ENCODE measurements at regions not wholly inside any gene's neighbourhood (a gene's known extent, or its start where the extent isn't known, plus 50 kb on each side); places are given as distances from the start of the nearest gene placed in this dataset.

DNA sequence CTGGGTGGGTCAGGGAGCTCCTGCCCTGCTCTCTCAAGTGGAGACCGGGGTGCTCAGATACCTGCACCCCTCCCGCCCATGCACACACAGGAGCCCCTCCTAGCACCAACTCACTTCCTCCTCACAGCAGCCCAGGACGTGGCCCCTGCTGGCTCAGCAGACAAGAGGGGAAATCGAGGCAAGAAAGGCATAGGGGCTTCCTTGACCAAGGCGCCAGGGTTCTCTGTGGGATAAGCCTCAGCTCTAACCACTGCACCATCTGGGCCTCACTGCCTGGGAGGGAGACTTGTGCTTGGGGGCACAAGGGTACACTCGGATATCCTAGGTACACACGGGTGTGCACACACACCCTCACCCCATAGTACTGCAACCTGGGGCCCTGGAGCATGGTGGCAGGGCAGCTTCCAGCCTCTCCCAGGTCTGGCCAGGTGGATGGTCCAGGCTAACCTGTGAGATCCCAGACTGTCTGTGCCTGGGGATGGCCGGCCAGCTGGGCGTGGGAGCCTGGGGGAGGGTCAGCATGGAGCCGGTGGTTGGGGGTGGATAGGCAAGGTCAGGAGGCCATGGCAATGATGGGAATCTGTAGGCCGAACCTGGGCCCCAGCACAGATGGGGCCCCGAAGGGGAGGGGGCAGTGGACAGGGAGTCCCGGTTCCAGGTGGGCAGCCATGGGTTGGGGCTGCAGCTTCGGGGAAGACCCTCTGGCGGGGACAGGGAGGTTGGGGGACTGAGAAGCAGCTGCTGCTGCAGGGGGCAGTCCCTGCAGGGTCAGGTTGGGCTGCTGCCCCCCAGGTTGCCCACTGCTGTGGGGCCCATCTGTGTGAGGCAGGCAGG lies 312.4 kb downstream of the TMEM121 start:
- no peaks in the 10 kb centered on the region for H3K27me3 ChIP-seq (ENCODE audit: control insufficient read depth in 1 of 2, insufficient read depth in 2 of 2, low read length in 1 of 2)
- intact Hi-C loops (cut with DNase I): no loop called here
- ATAC-seq (ENCODE audit: low FRiP score) (no peak), DNase-seq (peak in 1 of 2 donors; percentile 68)
- no peaks in the 10 kb centered on the region for H3K9me3 ChIP-seq (ENCODE audit: control insufficient read depth, low read length)
- no peaks in the 10 kb centered on the region for H3K36me3 ChIP-seq (ENCODE audit: control insufficient read depth in 1 of 2, insufficient read depth in 2 of 2, low read length in 1 of 2)
- WGBS, 2 donors: 81 to 89% methylated on average over 15 of the region's 15 CpGs
- H3K4me3 ChIP-seq (ENCODE audit: low read length in 2 of 2): no peak overlapping the region
- no peak overlapping the region for H3K27ac ChIP-seq (ENCODE audit: low read depth in 1 of 2, low read length in 2 of 2)
- H3K4me1 ChIP-seq (ENCODE audit: control insufficient read depth in 1 of 2, insufficient read depth in 2 of 2, low read length in 2 of 2): no peaks in the 10 kb centered on the region

DNA sequence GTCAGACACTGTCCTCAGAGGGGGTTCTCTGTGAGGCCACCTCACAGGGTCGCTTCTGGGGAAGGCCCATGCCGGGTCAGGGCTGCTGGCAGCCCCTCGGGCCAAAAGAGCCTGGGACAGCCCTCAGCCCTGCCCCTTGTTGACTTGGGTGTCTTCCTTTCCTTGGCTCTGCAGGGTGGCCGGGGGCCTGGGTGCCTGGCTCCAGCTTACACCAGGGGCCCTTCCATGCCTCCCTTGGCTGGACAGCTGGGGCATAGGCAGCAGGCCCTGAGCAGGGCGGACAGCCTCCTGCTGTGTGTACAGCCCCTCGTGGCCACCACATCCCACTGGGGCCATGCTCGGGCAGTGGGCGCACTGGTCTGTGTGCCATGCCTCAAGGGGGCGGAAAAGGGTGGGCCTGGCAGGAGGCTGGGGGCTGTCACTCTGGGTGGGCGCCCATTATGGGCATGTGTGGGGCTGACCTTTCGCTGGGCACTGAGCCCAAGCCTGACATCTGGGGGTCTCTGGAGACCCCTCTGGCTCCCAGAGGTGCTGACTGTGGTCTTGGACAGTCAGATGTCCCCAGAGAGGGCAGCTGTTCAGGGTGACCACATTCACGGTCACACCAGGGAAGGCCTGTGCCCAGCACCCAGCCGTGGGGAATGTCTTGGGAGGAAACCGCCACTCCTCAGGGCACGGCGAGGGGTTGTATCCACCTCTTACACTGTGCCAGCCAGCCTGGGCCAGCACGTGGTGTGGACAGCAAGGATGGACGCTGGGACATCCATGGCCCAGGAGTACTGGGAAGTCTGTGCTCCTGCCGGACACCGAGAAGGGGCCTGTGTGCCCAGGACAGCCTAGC lies 313.3 kb downstream of the TMEM121 start:
- 87 to 91% methylated on average over 18 to 20 of the region's 20 CpGs for WGBS, 2 donors
- ATAC-seq (ENCODE audit: low FRiP score) (no peak), DNase-seq (no peak)
- Histone ChIP-seq H3K9me3 (ENCODE audit: control insufficient read depth, low read length) (no peaks in the 10 kb centered on the region), H3K36me3 (ENCODE audit: control insufficient read depth in 1 of 2, insufficient read depth in 2 of 2, low read length in 1 of 2) (no peaks in the 10 kb centered on the region), H3K4me3 (ENCODE audit: low read length in 2 of 2) (no peak overlapping the region), H3K27ac (ENCODE audit: low read depth in 1 of 2, low read length in 2 of 2) (no peak overlapping the region), H3K4me1 (ENCODE audit: control insufficient read depth in 1 of 2, insufficient read depth in 2 of 2, low read length in 2 of 2) (no peaks in the 10 kb centered on the region), H3K27me3 (ENCODE audit: control insufficient read depth in 1 of 2, insufficient read depth in 2 of 2, low read length in 1 of 2) (no peaks in the 10 kb centered on the region)
- intact Hi-C loops (cut with DNase I): no loop called here

DNA sequence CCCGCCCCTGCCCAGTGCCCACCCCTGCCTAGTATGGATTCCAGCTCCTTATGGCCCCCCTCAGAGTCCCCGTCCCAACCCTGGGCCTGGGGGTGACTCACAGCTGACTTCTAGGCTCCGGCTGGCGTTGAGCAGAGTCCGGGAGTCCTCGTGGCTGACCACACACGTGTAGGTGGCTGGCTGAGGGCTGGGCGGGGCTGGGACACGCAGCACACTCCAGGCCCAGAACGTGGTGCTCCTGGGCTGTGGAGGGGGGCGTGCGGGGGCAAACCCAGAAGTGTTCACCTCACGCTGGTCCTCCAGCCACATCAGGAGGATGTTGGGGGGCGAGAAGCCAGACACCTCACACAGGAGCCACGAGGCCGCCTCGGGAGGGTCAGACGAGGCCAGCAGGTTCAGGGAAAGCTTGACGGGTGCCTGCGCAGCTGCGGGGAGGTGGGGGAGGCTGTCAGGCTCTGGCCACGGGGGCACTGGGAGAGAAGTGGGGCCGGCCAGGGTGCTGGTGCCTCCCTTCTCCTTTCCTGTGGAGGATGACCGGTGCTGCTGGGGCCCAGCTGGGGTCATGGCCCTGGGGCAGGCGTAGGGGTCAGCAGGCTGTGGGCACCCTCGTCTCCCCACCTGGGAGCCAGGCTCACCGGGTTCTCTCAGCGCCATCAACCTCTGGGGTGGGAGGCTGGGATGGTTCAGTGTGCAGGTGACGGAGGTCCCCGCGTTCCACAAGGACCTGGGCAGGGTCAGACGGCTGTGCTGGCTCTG lies 314.1 kb downstream of the TMEM121 start:
- H3K4me3 ChIP-seq (ENCODE audit: low read length in 2 of 2): no peak overlapping the region
- H3K4me1 ChIP-seq (ENCODE audit: control insufficient read depth in 1 of 2, insufficient read depth in 2 of 2, low read length in 2 of 2): no peaks in the 10 kb centered on the region
- no peaks in the 10 kb centered on the region for H3K36me3 ChIP-seq (ENCODE audit: control insufficient read depth in 1 of 2, insufficient read depth in 2 of 2, low read length in 1 of 2)
- intact Hi-C loops (cut with DNase I): no loop called here
- no peaks in the 10 kb centered on the region for H3K9me3 ChIP-seq (ENCODE audit: control insufficient read depth, low read length)
- DNase-seq: peak in 1 of 2 donors; percentile 71
- ATAC-seq (ENCODE audit: low FRiP score): no peak
- 83 to 86% methylated on average over 28 to 32 of the region's 32 CpGs for WGBS, 2 donors
- H3K27me3 ChIP-seq (ENCODE audit: control insufficient read depth in 1 of 2, insufficient read depth in 2 of 2, low read length in 1 of 2): no peaks in the 10 kb centered on the region
- H3K27ac ChIP-seq (ENCODE audit: low read depth in 1 of 2, low read length in 2 of 2): no peak overlapping the region

DNA sequence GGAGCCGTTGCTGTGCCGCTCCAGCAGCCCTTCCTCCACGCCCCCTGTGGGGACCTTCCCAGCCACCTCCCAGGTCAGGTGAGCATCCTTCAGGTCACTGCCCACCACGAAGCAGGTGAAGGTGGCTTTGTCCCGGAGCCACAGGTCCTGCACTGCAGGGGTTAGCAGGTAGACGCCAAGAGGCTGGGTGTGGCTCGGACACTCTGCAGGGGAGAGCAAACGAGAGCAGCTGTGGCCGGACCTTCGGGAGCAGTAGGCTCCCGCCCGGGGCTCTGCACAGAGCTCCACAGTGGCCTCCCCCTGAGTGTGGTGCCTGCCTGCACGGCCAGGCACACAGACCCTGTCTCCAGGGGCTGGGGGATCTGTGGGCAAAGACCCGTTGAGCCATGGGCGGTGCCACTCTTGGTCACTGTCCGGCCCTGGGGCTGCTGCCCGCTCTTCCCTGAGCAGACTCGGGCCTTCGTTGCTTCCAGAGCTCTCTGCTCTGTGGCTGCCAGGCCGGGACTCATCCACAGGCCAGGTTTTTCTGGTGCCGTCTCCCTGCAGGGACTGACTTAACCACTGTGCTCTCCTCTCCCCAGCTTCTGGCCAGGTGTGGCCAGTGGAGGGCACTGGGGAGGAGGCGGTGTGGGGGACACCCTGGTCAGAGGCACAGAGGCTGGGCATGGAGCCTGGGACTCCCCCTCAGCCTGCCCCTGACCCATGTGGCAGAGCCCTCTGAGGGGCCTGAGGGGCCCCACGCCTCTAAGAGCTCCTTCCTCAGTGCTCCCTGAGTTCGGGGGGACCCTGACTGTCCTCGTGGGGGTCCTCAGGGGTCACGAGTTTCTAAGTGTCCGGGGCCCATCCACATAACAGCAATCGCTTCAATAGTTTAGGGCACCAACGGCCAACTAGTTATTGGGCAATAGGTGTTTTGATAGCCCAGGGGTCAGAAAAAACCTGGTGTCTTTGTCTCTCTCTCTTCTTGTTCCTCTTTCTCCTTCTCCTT lies 314.9 kb downstream of the TMEM121 start:
- Histone ChIP-seq H3K27me3 (ENCODE audit: control insufficient read depth in 1 of 2, insufficient read depth in 2 of 2, low read length in 1 of 2) (no peaks in the 10 kb centered on the region), H3K36me3 (ENCODE audit: control insufficient read depth in 1 of 2, insufficient read depth in 2 of 2, low read length in 1 of 2) (no peaks in the 10 kb centered on the region), H3K27ac (ENCODE audit: low read depth in 1 of 2, low read length in 2 of 2) (no peak overlapping the region), H3K4me1 (ENCODE audit: control insufficient read depth in 1 of 2, insufficient read depth in 2 of 2, low read length in 2 of 2) (no peaks in the 10 kb centered on the region), H3K9me3 (ENCODE audit: control insufficient read depth, low read length) (no peaks in the 10 kb centered on the region), H3K4me3 (ENCODE audit: low read length in 2 of 2) (no peak overlapping the region)
- intact Hi-C loops (cut with DNase I): no loop called here
- ATAC-seq (ENCODE audit: low FRiP score): no peak
- 80 to 82% methylated on average over 29 of the region's 29 CpGs for WGBS, 2 donors
- peak in 1 of 2 donors; percentile 68 for DNase-seq

DNA sequence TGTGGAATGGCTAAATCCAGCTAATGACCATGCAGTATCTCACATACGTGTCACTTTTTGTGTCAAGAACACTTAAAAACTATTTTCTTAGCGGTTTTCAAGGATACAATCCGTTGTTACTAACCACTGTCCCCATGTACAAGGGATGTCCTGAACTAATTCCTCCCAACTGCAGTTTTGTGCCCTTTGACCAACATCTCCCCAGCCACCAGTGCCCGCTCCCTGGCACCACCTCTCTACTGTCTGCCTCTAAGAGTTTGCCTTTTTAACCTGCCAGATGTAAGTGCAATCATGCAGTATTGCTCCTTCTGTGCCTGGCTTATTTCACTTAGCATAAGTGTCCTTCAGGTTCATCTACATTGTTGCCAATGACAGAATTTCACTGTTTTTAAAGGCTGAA lies 315.7 kb downstream of the TMEM121 start:
- Histone ChIP-seq H3K27me3 (ENCODE audit: control insufficient read depth in 1 of 2, insufficient read depth in 2 of 2, low read length in 1 of 2) (no peaks in the 10 kb centered on the region), H3K4me1 (ENCODE audit: control insufficient read depth in 1 of 2, insufficient read depth in 2 of 2, low read length in 2 of 2) (no peaks in the 10 kb centered on the region), H3K36me3 (ENCODE audit: control insufficient read depth in 1 of 2, insufficient read depth in 2 of 2, low read length in 1 of 2) (no peaks in the 10 kb centered on the region), H3K4me3 (ENCODE audit: low read length in 2 of 2) (no peak overlapping the region), H3K9me3 (ENCODE audit: control insufficient read depth, low read length) (no peaks in the 10 kb centered on the region), H3K27ac (ENCODE audit: low read depth in 1 of 2, low read length in 2 of 2) (no peak overlapping the region)
- intact Hi-C loops (cut with DNase I): no loop called here
- no peak for DNase-seq
- no peak for ATAC-seq (ENCODE audit: low FRiP score)
- WGBS, 2 donors: 74 to 81% methylated on average over 4 of the region's 4 CpGs

DNA sequence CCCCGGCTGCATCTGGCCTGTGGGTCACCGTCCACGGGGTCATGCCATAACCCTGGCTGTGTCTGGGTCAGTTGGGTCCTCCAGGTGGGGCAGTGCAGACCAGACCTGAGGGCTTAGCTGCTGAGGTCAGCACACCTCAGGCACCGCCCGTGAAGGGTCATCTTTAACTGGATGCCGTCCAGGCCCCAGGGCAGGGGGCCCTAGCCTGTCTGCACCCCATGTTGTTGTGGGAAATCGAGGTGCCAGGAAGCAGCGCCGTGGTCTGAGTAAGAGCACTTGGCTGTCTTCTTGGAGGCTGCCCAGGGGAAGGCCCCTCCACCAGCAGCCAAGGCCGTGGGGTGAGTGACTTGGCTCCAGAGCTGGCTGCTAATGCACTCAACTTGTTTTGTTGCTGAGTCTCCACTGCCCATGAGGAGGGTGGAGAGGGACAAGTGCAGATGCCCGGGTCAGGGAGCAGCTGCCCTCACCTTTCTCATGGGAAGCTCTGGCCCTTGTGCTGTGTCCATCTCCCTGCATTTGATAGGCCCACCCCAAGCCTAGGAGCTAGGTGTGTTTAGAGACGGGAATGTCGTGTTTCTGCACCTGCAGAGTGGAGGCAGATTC lies 317.2 kb downstream of the TMEM121 start:
- DNase-seq (no peak), ATAC-seq (ENCODE audit: low FRiP score) (no peak)
- Histone ChIP-seq H3K4me3 (ENCODE audit: low read length in 2 of 2) (no peak overlapping the region), H3K27me3 (ENCODE audit: control insufficient read depth in 1 of 2, insufficient read depth in 2 of 2, low read length in 1 of 2) (no peaks in the 10 kb centered on the region), H3K27ac (ENCODE audit: low read depth in 1 of 2, low read length in 2 of 2) (no peak overlapping the region), H3K36me3 (ENCODE audit: control insufficient read depth in 1 of 2, insufficient read depth in 2 of 2, low read length in 1 of 2) (no peaks in the 10 kb centered on the region), H3K9me3 (ENCODE audit: control insufficient read depth, low read length) (no peaks in the 10 kb centered on the region), H3K4me1 (ENCODE audit: control insufficient read depth in 1 of 2, insufficient read depth in 2 of 2, low read length in 2 of 2) (no peaks in the 10 kb centered on the region)
- intact Hi-C loops (cut with DNase I): no loop called here
- 62 to 76% methylated on average over 13 of the region's 13 CpGs for WGBS, 2 donors

DNA sequence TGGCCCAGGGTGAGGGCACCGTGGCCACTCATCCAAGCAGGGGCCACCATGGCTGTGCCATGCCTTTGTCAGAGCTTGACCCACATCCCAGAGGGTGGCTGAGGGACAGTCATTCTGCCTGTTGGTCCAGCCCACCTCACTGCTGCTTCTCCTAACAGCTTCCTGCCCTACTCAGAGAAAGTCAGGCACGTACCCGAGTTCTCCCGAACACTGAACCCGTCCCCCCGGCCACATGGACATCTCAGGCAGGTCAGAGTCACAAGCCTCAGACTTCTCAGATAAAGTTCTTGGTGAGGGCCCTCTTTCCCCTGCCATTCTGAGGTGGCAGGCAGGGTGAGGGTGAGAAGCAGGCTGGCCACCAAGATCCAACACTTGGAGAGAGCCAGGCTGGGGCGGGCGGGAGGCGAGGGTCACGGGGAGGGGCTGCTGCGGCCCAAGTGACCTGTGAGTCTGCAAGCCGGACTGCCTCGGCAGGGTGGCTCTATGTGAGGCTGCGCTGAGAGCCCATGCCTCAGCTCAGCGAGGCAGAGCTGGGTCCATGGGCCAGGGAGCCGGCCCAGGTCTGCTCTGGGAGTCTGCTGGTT lies 317.8 kb downstream of the TMEM121 start:
- Histone ChIP-seq H3K27me3 (ENCODE audit: control insufficient read depth in 1 of 2, insufficient read depth in 2 of 2, low read length in 1 of 2) (no peaks in the 10 kb centered on the region), H3K4me1 (ENCODE audit: control insufficient read depth in 1 of 2, insufficient read depth in 2 of 2, low read length in 2 of 2) (no peaks in the 10 kb centered on the region), H3K9me3 (ENCODE audit: control insufficient read depth, low read length) (no peaks in the 10 kb centered on the region), H3K27ac (ENCODE audit: low read depth in 1 of 2, low read length in 2 of 2) (no peak overlapping the region), H3K4me3 (ENCODE audit: low read length in 2 of 2) (no peak overlapping the region), H3K36me3 (ENCODE audit: control insufficient read depth in 1 of 2, insufficient read depth in 2 of 2, low read length in 1 of 2) (no peaks in the 10 kb centered on the region)
- no peak for ATAC-seq (ENCODE audit: low FRiP score)
- WGBS, 2 donors: 87 to 94% methylated on average over 16 of the region's 16 CpGs
- intact Hi-C loops (cut with DNase I): no loop called here
- DNase-seq: no peak
